Omental fat pad (tissue), 3 donors: ENCODE measurements at regions not wholly inside any gene's neighbourhood (a gene's known extent, or its start where the extent isn't known, plus 50 kb on each side); places are given as distances from the start of the nearest gene placed in this dataset.
A peak's percentile ranks its signal among the peaks of the same experiment; 100 is the strongest.

Source experiments
- ATAC-seq: fragments of 150-250 bp; one replicate; pipeline ENCODE4 v1.9.1; 2016; ENCODE audit warnings: mild to moderate bottlenecking, moderate library complexity; ENCODE audit not compliant: low FRiP score
- DNase-seq: peaks from one replicate; pipeline ENCODE4 v3.0.0-alpha.2; 2019; ENCODE audit warnings: low spot score
- TF ChIP-seq, protein P1 (sequence below), 3 donors: fragments of 450-650 bp; IDR thresholded peaks; one replicate each; pipeline ENCODE4 v1.5.1; 2016 to 2017; ENCODE audit warnings: antibody characterized with exemption in 3 of 3, mild to moderate bottlenecking in 3 of 3, moderate library complexity in 2 of 3

DNA sequence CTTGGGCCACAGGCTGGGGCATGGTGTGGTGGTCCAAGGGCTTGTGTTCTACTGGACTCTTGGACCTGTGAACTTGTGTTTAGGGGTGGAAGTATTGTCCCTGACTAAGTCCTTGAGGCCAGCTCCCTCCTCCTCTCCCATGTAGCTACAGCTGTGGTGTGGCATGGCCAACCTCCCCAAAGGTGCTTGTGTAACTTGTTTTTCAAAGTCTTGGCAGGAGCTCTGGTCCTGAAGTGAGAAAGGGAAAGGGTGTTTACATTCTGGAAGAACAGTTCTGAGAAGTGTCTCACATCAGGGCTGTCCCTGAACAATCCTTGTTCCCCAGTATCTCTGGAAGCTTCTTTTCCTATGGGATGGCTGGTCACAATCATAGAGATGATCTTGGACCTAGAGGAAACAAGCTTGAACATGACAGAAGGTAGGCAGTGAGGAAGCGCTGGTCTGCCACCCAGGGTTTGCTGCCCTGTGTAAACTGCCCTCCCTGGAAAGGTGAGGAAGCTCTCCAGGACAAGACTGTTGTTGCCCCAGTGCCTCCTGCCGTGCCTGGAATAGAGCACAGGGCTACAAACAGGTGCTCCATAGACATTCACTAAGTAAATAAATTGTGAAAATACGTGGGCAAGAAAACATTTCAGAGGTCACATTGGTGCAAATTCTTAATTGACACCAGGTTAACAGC is 64.6 kb upstream of the KLF9 start:
- DNase-seq, result no peak
- TF ChIP-seq, protein P1, sequence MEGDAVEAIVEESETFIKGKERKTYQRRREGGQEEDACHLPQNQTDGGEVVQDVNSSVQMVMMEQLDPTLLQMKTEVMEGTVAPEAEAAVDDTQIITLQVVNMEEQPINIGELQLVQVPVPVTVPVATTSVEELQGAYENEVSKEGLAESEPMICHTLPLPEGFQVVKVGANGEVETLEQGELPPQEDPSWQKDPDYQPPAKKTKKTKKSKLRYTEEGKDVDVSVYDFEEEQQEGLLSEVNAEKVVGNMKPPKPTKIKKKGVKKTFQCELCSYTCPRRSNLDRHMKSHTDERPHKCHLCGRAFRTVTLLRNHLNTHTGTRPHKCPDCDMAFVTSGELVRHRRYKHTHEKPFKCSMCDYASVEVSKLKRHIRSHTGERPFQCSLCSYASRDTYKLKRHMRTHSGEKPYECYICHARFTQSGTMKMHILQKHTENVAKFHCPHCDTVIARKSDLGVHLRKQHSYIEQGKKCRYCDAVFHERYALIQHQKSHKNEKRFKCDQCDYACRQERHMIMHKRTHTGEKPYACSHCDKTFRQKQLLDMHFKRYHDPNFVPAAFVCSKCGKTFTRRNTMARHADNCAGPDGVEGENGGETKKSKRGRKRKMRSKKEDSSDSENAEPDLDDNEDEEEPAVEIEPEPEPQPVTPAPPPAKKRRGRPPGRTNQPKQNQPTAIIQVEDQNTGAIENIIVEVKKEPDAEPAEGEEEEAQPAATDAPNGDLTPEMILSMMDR (IDR thresholded peaks at IDR 0.05), result no peak
- peak; percentile 19 for ATAC-seq

DNA sequence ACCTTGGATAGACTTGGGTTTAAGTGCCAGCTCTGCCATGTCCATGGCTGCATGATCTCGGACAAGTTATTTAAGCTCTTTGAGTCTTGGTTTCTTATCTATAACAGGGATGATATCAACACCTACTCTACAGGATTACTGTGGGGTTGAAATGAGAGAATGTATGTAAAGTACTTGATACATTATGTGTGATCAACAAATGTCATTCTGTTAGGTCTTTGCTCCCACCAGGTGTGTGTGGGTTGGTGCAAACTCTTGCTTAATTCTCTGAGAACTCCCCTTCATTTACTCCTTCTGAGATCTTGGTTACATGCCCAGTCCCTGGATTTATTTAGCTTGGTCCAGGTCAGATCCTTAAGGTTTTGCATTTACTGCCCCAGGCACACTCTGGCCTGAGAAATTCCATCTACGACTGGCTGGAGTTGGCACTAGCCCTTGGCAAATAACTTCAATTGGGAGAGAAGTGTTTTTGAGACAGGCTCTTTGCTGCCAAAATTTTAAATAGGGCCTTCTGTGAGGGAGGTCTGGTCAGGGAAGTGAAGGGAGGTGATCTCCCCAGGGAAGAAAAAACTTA is 63.5 kb upstream of the KLF9 start:
- ATAC-seq, result peak; percentile 7

DNA sequence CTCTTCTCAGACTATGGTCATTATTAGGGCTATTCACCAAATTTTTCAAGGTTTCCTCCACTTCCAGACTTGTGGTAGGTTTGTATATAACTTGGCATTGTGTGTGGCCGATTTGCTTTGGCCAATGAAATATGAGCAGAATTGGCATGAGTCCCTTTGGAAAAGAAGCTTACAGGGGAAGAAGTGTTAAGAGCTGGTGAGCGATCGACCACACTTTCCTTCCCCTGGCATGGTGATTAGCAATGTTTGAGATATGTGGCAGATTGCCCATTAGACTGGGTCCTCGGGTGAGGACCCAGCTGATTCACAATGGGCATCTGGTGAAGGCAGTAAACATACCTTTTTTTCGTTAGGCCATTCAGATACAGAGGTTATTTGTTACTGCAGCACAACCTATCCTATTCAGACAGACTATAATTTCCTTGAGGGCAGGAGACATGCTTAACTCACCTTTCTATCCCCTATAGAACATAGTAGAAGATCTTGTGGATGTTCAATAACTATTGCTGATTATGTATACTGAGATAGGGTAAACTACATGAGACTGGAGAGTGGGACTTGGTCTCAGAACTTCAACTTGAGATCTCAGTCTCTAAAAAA is 62.8 kb upstream of the KLF9 start:
- no peak for ATAC-seq
- TF ChIP-seq, protein P1 (IDR thresholded peaks at IDR 0.05), result no peak
- DNase-seq, result no peak

More for the DNA sequence above, 63.5 kb upstream of the KLF9 start:
- no peak for DNase-seq
- TF ChIP-seq, protein P1 (IDR thresholded peaks at IDR 0.05), result no peak

DNA sequence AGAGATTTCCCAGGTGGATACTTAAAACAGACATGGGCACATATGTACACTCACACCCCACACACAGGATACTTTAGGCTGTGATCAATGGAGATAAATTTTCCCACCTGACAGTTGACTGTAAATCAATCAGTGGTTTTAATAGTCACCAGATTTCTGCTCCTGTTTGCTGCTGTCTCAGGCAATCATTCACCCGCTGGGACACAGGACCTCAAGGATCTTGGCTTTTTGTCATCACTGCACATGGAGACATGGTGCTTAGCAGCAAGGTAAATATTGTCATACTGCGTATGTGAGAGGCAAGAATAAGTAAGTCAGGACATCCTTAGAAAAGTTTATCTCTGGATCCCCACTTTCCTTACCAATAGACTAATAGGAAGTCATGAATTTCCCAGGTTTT is 60.8 kb upstream of the KLF9 start:
- DNase-seq (no peak), ATAC-seq (no peak)
- TF ChIP-seq, protein P1 (IDR thresholded peaks at IDR 0.05), result no peak

DNA sequence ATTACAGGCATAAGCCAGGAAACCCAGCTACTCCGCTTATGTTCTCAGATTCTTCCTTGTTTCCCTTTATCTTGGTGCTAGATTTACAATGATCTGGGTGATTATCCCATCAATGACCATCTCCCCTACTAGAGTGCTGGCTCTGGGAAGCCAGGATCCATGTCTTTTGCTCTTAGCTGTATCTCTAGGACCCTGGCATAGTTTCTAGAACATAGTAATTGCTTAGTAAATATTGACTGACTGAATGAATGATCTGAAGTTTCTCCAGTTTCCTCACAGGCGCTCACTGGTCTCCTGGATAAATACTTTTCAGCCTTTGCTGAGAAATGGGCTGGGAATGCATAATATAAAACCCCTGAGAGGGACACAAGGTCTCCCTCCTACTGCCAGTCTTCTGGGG is 60.0 kb upstream of the KLF9 start:
- TF ChIP-seq, protein P1 (IDR thresholded peaks at IDR 0.05), result no peak
- DNase-seq, result no peak
- ATAC-seq, result no peak

DNA sequence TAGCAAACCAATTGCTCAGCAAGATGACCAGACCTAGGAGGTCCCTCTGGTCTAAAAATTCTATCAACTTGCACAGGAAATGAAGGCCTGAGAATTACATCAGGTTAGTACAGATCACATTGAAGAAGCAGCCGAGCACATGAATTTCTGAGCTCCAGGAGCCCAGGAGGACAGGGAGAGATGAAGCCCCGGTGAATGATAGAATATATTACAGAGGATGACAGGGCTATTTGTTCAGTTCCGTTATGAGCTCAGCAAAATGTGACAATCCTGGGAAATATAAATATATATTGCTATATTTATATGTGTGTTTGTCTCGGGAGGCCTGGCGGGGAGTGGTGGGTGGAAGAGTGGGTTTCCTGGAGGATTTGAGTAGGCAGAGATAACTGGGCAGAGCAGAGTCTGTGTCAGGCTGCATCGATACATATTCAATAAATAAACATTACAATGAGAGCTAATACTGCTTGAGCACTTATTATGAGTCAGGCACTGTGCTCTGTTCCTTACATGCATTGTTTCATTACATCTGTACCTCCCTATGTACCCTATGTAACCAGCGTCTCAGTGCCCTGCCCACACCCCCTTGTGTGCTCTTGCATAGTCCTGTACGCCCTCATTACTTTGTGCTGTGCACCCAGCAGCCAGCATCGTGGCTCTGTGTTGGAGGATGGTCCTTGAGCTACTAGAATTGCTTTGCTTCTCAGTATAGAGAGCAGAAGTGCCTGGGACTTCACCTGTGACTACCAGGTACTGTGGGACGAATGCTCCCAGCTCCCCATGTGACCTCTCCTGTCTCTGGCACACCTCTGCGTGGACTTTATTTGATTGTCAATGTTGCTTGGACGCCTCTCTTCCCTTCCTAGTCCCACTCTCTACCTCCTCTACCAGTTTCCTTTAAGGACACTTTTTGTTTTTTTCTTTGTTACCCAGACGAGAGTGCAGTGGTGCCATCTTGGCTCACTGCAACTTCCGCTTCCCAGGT is 58.1 kb upstream of the KLF9 start:
- ATAC-seq (no peak), DNase-seq (no peak)
- TF ChIP-seq, protein P1 (IDR thresholded peaks at IDR 0.05), result no peak
